Adrenal gland (tissue), 9 donors: ENCODE measurements at regions not wholly inside any gene's neighbourhood (a gene's known extent, or its start where the extent isn't known, plus 50 kb on each side); places are given as distances from the start of the nearest gene placed in this dataset.

ENCODE experiments used
- DNase-seq, 7 donors: peaks; one replicate each; pipeline ENCODE4 v3.0.0-alpha.2; 2019 to 2020
- H3K27ac ChIP-seq, 5 donors: fragments of 200-600 bp; sonication (generic) in 4 of 5; 1 replicate in 3 of 5; 2 replicates in 2 of 5; pipeline versions ENCODE4 v1.5.1 to v1.8.0; 2016 to 2020; ENCODE audit warnings: mild to moderate bottlenecking in 1 of 5
- H3K27me3 ChIP-seq: fragments of 200-600 bp; 2 replicates; pipeline ENCODE4 v1.8.0; 2021
- H3K36me3 ChIP-seq, 2 donors: fragments of 200-600 bp; replicated peaks in 1 of 2; 1 replicate in 1 of 2; 2 replicates in 1 of 2; pipeline versions ENCODE4 v1.5.1 to v1.8.0; 2018 to 2022
- H3K4me1 ChIP-seq, 2 donors: fragments of 200-600 bp; replicated peaks in 1 of 2; 1 replicate in 1 of 2; 2 replicates in 1 of 2; pipeline versions ENCODE4 v1.5.1 to v1.8.0; 2018 to 2021
- H3K4me3 ChIP-seq, 4 donors: fragments of 200-600 bp; sonication (generic) in 3 of 4; one replicate each; pipeline ENCODE4 v1.5.1; 2016 to 2018
- H3K9me3 ChIP-seq, 3 donors: fragments of 200-600 bp; sonication (generic) in 1 of 3; replicated peaks in 1 of 3; 1 replicate in 2 of 3; 2 replicates in 1 of 3; pipeline versions ENCODE4 v1.5.1 to v1.8.0; 2016 to 2021
- POLR2A ChIP-seq, 2 donors: fragments of 450-650 bp; IDR thresholded peaks; one replicate each; pipeline ENCODE4 v1.6.1; 2017; ENCODE audit warnings: antibody characterized with exemption in 2 of 2, mild to moderate bottlenecking in 2 of 2, moderate library complexity in 1 of 2
- WGBS, 4 donors: extraction: QIAGEN DNeasy Blood & Tissue Kit in 2 of 4; methylation state at CpG; one replicate each; pipeline versions ENCODE4 v1.1.5 to v1.1.7; 2013 to 2017; 5-methylcytosine and 5-hydroxymethylcytosine counted together
- intact Hi-C, 2 donors: fragments of 100-400 bp; cut with DNase I; formaldehyde crosslinking; loops; one replicate each; pipeline versions ENCODE4 v1.14.1 to v1.15.0; 2022 to 2023
- TF ChIP-seq, protein P1 (sequence below), 6 experiments: fragments of 450-650 bp in 4 of 6; fragments of 200-600 bp in 2 of 6; sonication (generic) in 1 of 6; IDR thresholded peaks; 1 replicate in 5 of 6; 2 replicates in 1 of 6; pipeline versions ENCODE4 v1.5.1 to v1.8.0; 2016 to 2021; ENCODE audit warnings: antibody characterized with exemption in 6 of 6, mild to moderate bottlenecking in 2 of 6, moderate library complexity in 1 of 6
- donor health status: healthy with polysubstance abuse.
- donor health status: Bipolar disorder and iron deficiency.
- donor health status: DM: yes; HTN: yes; CAD: no.
- donor health status: DM: no; HTN: no; CAD: no.
- donor health status: DM: no; HTN: no; CAD: no.

DNA sequence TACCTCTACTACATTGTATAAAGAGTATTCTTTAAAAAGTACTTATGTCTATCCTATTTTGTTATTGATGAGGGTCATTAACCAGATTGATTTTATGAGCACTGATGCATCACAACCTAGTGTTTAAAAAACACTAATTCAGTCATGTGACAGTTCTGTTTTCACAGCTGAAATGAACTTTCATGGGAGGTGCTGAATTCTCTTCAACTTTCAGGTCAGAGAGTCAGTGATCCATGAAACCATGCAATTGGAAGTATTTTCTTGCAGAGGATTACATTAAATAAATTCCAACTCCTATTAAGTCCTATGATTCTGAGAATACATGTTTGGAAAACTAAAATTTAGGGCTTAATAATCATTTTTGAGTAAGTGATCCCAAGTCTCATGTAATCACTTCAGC, 889.4 kb downstream of the KCNA4 start:
- no peaks in the 10 kb centered on the region for H3K27me3 ChIP-seq
- TF ChIP-seq POLR2A (IDR thresholded peaks at IDR 0.05): no peak
- TF ChIP-seq, protein P1, sequence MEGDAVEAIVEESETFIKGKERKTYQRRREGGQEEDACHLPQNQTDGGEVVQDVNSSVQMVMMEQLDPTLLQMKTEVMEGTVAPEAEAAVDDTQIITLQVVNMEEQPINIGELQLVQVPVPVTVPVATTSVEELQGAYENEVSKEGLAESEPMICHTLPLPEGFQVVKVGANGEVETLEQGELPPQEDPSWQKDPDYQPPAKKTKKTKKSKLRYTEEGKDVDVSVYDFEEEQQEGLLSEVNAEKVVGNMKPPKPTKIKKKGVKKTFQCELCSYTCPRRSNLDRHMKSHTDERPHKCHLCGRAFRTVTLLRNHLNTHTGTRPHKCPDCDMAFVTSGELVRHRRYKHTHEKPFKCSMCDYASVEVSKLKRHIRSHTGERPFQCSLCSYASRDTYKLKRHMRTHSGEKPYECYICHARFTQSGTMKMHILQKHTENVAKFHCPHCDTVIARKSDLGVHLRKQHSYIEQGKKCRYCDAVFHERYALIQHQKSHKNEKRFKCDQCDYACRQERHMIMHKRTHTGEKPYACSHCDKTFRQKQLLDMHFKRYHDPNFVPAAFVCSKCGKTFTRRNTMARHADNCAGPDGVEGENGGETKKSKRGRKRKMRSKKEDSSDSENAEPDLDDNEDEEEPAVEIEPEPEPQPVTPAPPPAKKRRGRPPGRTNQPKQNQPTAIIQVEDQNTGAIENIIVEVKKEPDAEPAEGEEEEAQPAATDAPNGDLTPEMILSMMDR (IDR thresholded peaks at IDR 0.05): no peak
- no peak for DNase-seq
- no peaks in the 10 kb centered on the region for H3K4me1 ChIP-seq
- no peak overlapping the region for H3K27ac ChIP-seq
- intact Hi-C loops: no loop called here
- H3K4me3 ChIP-seq: no peak overlapping the region
- H3K36me3 ChIP-seq: no peaks in the 10 kb centered on the region
- no peaks in the 10 kb centered on the region for H3K9me3 ChIP-seq

DNA sequence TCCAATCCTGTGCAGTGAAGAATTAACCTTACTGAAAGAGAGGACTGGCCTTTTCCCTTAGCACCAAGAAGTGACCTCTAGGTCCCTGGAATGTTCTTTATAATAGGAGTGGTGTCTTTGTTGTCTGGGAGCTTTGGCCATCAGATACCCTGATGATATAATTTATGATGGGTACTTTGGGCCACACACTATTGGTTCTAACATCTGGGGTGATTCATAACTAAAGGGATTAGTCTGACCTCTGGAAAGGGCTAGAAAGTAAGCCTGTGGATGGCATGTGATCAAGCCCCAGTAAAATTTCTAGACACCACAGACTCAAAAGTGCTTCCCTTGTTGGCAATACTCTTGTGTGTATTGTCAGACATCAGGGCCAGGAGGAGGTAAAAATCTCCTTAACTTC, 891.2 kb downstream of the KCNA4 start:
- Histone ChIP-seq H3K36me3 (no peaks in the 10 kb centered on the region), H3K4me1 (no peaks in the 10 kb centered on the region), H3K27ac (no peak overlapping the region), H3K27me3 (no peaks in the 10 kb centered on the region), H3K9me3 (no peaks in the 10 kb centered on the region), H3K4me3 (no peak overlapping the region)
- TF ChIP-seq, protein P1 (IDR thresholded peaks at IDR 0.05): no peak
- no peak for TF ChIP-seq POLR2A (IDR thresholded peaks at IDR 0.05)
- intact Hi-C loops: no loop called here
- DNase-seq: no peak

DNA sequence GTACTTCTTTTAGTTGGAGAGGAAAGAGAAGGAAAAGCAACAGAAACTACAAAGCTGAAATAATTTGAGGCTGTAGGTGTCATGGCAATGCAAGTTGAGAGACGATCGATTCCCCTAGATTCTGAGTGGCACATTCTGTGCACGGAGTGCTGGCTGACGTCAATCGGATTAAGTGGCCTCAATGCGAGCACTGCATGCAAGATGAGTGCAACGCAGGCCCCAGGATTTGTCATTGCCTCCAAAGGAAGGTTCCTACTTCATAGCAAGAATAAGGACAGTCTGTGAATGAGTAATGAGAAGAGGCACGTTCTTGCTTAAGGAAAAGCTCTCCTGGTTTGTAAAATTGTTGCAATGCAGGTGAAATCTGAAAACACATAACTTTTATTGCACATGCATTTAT, 892.4 kb downstream of the KCNA4 start:
- Histone ChIP-seq H3K4me3 (no peak overlapping the region), H3K9me3 (no peaks in the 10 kb centered on the region), H3K27ac (no peak overlapping the region), H3K36me3 (no peaks in the 10 kb centered on the region), H3K27me3 (no peaks in the 10 kb centered on the region), H3K4me1 (no peaks in the 10 kb centered on the region)
- WGBS, 4 donors: 70 to 86% (median 77%) methylated on average over 8 of the region's 8 CpGs
- DNase-seq: no peak
- TF ChIP-seq POLR2A (IDR thresholded peaks at IDR 0.05): no peak
- TF ChIP-seq, protein P1 (IDR thresholded peaks at IDR 0.05): no peak
- intact Hi-C loops: no loop called here

DNA sequence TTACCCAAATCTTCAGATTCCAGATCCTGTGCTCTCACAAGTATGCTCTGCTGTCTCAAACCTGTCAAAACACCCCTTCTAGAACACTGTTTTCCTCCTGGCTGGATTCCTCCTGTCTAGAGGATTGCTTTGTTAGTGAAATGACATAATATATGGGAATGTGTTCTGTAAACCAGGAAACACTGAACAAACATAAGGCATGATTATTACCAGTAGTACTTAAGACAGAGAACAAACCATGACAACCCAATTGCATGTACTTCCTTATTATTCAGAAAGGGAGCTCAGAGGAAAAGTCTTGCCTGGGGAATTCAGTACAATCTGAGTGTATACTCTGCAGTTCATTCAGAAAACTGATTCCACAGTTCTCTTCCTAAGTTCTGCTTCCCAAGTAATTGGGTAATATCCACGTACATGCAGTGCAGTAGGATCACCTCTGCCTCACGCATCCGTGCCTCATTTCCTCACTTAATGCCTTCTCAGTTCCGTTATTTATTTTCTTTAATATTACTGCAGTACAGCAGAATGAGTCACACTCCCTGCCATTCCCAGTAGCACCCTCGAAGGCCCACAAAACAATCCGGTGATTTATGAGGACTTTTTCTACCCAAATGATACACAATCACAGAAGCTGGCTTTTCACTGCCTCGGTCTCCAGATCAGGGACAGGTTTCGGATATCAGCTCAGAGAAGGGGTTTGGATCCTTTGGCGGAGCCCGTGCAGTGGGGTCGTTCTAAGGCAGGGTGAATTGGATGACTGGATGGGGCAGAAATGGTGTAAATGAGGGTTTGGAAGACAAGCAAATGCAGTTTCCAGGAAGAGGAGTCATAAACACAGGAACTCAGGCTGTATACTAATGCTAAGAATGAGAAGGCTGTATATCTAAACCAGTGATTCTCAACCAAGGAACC, 896.9 kb downstream of the KCNA4 start:
- Histone ChIP-seq H3K36me3 (no peaks in the 10 kb centered on the region), H3K27me3 (no peaks in the 10 kb centered on the region), H3K9me3 (no peaks in the 10 kb centered on the region), H3K4me1 (no peaks in the 10 kb centered on the region), H3K27ac (no peak overlapping the region), H3K4me3 (no peak overlapping the region)
- TF ChIP-seq POLR2A (IDR thresholded peaks at IDR 0.05): no peak
- TF ChIP-seq, protein P1 (IDR thresholded peaks at IDR 0.05): no peak
- no peak for DNase-seq
- 36 to 47% (median 41%) methylated on average over 11 of the region's 11 CpGs for WGBS, 4 donors
- intact Hi-C loops: no loop called here
